Testis (tissue), 2 donors: ENCODE measurements at regions not wholly inside any gene's neighbourhood (a gene's known extent, or its start where the extent isn't known, plus 50 kb on each side); places are given as distances from the start of the nearest gene placed in this dataset.

Source experiments
- POLR2A ChIP-seq: fragments of 450-650 bp; IDR thresholded peaks from one replicate; pipeline ENCODE4 v1.6.1; 2017; ENCODE audit warnings: antibody characterized with exemption, mild to moderate bottlenecking, moderate library complexity
- TF ChIP-seq, protein P1 (sequence below), 3 experiments: fragments of 450-650 bp in 2 of 3; fragments of 200-600 bp in 1 of 3; sonication (generic) in 1 of 3; IDR thresholded peaks; one replicate each; pipeline ENCODE4 v1.5.1; 2016 to 2019; ENCODE audit warnings: antibody characterized with exemption in 3 of 3, mild to moderate bottlenecking in 2 of 3, moderate library complexity in 1 of 3

DNA sequence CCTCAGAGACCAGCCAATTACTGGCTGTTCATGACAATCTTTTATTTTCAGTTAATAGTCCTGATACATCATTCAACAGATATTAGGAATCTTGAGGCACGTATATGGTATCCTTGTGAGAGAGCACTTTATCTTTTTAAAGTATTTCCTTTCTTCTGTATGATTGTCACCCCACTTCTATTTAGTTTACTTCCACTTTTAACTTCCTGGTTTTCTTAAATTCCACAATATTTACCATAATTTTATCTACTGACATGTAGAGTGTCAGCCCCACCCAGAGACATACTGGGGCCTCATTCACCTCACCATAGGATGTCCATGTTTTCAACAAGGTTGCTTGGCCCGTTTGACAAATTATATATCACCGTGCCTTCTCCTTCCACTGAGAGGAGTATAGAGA is 182.9 kb upstream of the ID2 start:
- TF ChIP-seq, protein P1, sequence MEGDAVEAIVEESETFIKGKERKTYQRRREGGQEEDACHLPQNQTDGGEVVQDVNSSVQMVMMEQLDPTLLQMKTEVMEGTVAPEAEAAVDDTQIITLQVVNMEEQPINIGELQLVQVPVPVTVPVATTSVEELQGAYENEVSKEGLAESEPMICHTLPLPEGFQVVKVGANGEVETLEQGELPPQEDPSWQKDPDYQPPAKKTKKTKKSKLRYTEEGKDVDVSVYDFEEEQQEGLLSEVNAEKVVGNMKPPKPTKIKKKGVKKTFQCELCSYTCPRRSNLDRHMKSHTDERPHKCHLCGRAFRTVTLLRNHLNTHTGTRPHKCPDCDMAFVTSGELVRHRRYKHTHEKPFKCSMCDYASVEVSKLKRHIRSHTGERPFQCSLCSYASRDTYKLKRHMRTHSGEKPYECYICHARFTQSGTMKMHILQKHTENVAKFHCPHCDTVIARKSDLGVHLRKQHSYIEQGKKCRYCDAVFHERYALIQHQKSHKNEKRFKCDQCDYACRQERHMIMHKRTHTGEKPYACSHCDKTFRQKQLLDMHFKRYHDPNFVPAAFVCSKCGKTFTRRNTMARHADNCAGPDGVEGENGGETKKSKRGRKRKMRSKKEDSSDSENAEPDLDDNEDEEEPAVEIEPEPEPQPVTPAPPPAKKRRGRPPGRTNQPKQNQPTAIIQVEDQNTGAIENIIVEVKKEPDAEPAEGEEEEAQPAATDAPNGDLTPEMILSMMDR (IDR thresholded peaks at IDR 0.05): no peak
- TF ChIP-seq POLR2A: no peak
